NCI-H345 treated with DMSO at 0.1 percent for 48 hours (cell line): ENCODE measurements at regions not wholly inside any gene's neighbourhood (a gene's known extent, or its start where the extent isn't known, plus 50 kb on each side); places are given as distances from the start of the nearest gene placed in this dataset.

ENCODE experiments used
- DNase-seq: peaks from one replicate; lab custom pipeline; 2025; ENCODE audit not compliant: unreplicated experiment; lab: John Stamatoyannopoulos, UW

DNA sequence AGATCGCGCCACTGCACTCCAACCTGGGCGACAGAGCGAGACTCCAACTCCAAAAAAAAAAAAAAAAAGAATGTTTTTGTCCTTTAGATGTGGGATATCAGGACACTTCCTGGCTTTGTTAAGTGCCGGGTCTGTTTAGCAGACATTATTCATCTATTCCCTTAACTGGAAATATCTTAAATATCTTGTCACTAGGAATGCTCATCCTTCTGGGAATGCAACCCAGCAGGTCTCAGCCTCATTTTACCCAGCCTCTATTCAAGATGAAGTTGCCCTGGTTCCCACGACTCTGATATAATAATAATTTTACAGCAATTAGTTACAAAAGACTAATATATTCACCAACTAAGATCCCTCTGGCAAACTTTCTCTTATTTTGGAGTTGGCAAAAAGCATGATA lies 260.9 kb upstream of the SLITRK3 start:
- DNase-seq = no peak

DNA sequence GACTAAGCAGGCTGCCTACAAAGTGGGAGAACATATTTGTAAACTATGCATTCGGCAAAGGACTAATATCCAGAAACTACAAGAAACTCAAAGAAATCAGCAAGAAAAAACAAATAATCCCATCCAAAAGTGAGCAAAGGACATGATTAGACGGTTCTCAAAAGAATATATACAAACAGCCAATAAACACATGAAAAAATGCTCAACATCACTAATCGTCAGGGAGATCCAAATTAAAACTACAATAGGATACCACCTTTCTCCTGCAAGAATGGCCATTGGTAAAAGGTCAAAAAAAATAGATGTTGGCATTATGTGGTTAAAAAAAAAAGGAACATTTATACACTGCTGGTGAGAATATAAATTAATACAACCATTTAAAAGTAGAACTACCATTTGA lies 259.6 kb upstream of the SLITRK3 start:
- DNase-seq = no peak

DNA sequence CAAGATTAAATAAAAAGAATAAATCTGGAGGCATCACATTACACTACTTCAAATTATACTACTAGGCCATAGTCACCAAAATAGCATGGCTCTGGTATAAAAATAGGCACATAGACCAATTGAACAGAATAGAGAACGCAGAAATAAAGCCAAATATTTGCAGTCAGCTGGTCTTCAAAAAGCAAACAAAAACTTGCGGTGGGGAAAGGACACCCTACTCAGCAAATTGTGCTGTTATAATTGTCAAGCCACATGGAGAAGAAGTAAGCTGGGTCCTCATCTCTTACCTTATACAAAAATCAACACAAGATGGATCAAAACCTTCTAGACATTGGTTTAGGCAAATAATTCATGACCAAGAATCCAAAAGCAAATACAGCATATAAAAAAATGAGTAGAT lies 259.2 kb upstream of the SLITRK3 start:
- DNase-seq = no peak

DNA sequence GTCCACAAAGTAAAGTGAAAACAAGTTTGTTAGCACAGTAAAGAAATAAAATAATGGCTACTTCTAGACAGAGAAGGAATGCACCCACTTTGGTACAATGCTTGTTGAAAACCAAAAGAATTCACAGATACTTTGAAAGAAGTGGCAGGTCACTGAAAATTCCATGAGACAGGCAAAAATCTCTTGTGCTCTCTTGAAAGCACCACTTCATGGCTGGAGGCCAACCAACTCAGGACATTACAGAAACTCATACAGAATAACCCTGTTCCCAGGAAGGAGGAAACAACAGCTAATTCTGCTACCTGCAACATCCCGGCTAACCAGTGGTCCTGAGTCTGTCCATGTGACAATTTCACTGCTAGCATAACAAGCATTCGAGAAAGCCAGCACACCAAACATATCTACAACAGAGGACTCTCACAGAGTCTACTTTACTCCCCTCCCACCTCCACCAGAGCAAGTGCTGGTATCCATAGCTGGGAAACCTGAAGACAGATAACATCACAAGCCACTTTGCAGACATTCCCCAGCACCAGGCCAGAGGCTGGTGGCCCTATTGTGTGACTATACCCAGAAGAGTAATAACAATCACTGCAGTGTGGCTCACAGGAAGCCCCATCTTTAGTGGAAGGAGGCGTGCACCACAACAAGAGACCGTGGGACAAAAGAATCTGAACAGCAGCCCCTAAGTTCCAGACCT lies 255.3 kb upstream of the SLITRK3 start:
- DNase-seq = no peak

DNA sequence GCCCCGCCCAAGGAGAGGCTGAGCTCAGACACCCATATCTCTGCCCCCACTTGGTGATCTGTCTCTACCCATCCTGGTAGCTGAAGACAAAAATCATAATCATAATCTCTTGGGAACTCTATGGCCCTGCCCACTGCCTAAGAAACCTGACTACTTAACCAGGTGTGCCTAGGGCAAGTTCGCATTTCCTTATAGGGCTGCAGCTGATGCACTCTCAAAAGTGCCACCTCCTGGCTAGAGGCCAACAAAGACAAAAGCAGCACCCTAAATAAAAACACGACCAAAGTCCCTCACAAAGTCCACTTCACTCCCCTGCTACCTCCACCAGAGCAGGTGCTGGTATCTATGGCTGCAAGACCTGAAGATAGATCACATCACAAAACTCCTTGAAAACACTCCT lies 250.4 kb upstream of the SLITRK3 start:
- no peak for DNase-seq

DNA sequence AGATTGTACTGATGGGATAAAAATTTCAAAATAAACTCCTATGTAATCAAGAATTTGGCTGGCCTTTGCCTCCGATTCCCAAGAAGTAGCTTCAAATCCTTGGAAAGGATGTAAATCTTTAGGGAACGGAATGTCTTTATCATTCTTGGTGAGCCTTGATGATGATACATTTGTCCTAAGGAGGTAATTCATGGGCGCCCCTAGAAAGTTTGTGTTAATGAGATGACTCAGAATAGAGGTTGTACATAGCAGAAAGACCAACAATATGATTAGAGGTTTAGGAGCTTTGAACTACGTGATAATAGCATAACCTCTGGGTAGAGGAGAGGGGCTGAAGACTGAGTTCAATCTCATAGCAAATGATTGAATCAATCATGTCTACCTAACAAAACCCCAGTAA lies 248.6 kb upstream of the SLITRK3 start:
- no peak for DNase-seq

DNA sequence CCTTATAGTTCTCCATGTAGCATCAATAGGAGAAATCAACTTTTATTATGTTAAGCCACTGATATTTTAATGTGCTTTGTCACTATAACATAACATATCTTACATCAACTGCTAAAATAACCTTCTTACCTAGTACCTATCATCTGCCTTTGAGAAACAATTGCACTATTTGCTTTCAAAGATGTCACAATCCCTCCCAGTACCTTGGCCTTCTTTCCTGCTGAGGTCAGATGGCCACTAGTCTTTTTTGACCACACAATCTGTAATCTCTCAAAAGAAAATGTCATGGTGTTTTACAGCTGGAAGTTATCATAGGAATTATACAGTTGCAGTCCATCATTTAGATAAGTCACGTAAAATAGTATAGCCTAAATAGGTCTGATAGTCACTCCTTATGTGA lies 247.5 kb upstream of the SLITRK3 start:
- DNase-seq = no peak

DNA sequence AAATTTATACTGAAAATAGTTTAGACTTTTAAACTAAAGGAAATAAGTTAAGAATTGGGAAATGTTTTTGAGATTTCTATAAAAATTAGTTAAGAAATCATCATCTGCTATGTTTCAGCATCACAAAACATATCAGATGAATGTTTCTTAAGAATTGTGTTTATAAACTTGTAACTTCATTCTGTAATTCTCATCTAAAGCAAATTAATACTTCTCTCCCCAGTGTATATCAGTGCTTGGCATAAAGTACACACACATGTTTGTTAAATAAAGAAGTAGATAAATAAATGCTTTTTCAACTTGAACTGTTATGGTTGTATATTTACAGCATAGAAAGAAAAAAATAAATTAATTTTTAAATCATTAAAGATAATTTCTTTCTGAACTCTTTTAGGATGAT lies 245.9 kb upstream of the SLITRK3 start:
- no peak for DNase-seq

DNA sequence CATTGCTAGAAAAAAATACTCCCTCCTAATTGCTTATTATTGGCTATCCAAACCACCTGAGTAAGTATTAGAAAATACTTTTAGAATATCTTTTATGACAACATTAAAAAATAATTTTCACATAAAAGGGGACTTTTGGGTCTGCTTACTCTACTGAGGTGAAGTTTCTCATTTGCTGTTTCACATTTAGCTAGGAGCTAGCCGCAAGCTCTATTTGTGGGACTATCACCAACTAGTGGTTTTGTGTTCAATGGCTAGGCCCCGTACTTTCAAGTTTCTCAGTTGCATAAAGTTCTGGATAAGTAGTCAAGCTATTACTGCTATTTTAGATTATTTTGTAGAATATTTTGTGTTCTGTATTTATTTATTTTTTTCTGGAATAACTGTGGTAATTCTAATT lies 244.2 kb upstream of the SLITRK3 start:
- DNase-seq = no peak

DNA sequence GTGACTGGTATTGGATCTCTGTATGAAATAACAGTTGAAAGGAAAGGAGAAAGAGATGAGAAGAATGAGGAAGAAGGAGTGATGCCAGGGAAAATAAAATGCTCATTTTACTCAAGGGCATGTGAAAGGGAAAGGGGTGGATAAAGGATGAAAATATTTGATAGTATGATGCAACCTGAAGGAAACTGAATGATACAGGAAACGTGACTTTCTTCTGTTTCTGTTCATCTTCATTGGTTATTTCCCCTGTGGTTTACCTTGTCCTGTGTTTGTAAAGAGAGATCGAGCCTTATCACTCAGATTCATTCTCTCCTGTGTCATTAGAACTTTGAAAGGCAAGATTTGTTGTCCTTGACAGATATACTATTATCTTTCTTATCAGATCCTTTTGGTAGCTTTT lies 243.6 kb upstream of the SLITRK3 start:
- DNase-seq = no peak

DNA sequence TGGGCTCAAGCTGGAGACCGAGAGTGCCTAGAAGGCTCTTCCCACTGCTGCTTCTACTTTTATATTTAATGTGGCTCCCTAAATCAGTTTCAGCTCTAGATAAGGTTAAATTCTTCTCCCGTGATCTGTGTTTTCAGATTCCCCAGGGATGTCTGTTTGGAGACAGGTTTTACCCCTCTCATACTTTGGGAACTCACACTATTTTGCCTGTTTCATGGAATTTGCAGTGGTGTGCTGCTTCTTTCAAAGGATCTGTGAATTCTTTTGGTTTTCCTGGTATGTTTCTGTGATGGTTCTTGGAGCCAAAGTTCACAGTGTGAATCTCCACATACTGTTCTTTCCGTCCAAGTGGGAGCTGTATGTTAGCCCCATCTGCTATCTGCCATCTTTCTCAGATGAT lies 238.3 kb upstream of the SLITRK3 start:
- DNase-seq = no peak

DNA sequence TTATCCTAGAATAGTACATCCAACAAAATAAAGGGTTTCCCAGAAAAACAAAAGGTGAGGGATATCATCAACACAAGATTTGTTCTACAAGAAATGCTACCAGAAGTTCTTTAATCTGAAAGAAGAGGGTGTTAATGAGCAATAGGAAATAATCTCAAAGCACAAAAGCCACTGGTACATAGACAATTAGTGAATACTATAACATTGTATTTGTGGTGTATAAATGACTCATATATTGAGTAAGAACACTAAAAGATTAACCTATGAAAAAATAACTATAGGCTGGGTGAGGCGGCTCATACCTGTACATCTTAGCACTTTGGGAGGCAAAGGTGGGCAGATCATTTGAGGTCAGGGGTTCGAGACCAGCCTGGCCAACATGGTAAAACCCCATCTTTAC lies 210.2 kb upstream of the SLITRK3 start:
- no peak for DNase-seq

DNA sequence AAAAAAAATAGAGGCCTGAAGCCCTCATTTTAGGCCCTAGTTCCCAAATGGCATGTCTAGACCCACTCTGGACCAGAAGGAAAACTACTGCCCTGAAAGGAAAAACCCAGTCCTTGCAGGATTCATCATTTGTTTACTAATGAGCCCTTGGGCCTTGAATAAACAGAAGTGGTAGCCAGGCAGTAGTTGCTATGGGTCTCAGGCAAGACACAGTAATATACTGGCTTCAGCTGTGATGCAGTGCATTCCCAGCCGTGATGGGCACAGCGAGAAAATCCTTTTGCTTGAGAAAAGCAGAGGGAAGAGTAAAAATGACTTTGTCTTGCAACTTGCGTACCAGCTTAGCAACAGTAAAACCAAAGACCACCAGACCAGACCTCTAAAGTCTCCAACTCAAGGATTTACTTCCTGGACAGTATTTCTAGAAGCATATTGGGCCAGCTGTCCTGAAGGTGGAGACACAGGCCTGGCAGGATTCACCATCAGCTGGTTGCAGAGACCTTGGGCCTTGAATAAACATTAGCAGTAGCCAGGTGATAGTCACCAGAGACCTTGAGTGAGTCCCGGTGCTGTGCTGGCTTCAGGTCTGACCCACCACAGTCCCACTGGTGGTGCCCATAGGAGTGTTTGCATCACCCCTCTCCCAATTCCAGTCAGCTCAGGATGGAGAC lies 208.3 kb upstream of the SLITRK3 start:
- DNase-seq = no peak

DNA sequence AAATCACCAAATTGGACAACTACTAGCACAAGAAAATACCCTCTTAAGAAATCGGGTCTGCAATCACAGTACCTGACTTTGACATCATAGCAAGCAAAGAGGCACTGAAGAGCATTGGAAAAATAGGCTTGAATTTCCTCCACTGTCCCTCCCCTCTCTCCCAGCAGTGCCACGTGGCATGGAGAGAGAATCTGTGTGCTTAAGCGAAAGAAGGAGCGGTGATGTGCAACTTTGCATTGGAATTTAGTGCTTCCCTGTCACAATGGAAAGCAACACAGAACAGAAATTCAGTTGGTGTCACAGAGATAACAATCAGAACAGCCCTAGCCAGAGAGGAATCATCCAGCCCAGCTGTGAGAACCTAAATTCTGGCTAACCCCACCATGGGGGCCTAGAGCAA lies 207.5 kb upstream of the SLITRK3 start:
- no peak for DNase-seq

DNA sequence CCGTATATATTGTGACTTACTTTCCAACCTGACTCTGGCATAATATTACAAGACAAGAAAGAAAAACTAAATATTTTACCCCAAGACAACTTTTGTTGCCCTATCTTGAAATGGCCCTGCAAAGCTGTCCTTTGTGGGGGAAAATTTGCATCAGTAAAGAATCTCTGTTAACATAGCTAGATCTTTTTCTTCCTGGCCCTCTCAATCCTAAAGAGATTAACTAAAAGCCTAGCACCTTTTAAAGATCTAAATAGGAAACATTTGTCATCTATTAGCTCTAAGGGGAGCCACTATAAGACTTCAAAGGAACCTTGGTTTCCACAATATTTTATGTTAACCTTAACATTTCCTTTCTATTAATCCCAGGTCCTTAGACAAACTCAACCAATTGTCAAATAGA lies 199.0 kb upstream of the SLITRK3 start:
- no peak for DNase-seq

DNA sequence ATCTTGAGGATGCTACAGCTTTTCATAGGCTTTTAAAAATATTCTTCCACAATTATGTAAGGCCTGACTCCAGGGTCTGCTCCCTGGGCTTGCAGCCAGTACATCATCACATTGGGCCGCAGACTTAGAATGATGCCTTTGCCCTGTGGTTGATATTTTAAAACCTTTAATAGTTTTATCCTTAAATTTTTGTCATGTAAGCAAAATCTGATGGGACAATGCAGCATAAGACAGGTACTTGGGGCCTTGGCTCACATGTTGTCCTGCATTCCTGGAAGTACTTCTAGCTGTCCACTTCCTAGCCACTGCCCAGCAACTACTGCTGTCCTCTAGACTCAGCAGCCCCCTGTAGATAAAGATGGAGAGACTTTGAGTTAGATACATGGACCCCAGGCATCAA lies 197.3 kb upstream of the SLITRK3 start:
- DNase-seq = no peak

DNA sequence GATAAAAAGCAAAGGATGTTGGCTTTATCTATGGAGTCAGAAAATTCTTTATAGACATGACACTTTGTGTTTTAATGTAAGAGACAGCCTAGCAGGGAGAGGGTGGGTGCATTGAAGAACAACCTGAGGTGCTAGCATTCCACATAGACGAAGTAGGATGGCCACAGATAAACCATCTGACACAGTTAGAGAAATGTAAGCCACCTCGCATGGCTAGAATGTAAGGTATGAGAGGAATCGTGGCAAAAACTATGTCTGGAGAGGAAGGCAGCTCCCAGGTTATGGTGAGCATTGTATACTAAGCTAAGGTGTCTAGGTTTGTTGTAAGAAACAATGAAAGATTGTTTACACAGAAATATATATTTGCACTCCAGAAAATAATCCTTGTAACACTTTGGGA lies 194.0 kb upstream of the SLITRK3 start:
- DNase-seq = no peak

DNA sequence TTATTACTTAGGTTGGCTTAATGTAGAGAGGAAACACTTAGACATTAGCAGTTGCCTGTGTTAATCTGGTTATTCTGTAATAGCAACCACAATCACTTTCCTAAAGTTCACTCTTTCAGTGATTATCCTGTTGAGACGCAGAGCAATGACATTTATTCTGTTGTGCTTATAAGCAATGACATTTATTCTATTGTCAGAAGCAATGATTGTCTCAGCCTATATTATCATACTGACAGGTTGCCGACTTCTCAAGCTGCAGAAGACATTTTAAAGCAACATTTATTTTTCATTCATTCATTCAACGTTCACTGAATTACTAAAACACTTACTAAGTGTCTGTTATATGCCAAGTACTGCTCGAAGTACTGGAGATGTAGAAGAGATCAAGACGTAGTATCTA lies 193.5 kb upstream of the SLITRK3 start:
- no peak for DNase-seq

DNA sequence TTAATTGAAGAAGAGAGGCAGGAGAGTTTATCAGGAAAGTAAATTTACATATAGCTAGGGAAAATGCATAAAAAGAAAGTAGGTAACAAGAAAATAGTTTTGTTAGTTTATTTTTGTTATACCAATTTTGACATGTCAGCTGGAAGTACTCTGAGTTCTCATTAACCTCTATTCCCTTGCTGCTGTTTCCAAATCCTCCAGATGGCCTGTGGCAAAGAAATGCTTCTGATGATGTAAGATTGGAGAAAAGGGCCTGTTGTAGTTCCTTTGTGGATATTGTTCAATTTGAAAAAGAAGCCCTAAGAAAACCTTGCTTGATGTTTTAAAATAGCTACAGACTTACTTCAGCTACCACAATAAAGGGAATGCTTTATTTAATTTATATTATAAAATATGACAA lies 192.9 kb upstream of the SLITRK3 start:
- no peak for DNase-seq

DNA sequence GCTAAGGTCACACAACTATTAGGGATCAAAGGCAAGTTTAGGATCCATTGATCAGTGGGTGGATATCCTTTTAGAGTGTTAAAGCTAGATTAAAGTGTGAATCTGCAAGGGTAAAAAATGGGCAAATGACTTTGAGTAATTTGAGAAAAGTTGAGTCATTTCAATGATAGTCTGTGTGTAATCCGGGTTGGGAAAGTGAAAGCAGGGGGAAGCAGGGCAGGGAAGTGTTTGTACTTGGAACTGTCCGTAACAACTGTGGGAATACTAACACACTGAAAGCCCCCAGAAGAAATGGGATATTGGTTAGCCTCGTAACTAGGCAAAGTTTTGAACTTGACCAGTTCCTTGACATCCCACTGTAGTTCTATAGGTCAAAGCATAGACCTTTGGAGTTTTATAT lies 187.2 kb upstream of the SLITRK3 start:
- DNase-seq = no peak

DNA sequence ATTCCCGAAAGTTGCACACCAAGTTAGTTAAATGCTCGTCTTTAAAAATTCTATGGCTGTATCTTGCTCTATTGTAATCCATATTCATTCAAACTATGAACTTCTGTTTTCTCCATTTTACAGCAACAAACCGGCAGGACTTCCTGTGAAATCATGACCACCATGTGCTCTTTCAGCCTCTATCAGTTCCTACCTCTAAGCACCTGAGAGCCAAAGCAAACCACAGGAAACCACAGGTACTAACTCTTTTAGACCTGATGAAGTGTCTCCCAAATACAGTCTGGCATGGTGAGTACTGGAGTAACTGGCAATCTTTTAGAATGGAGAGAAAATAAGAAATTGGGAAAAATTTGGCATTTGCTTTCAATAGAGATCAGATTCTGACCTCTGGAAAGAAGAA lies 186.5 kb upstream of the SLITRK3 start:
- no peak for DNase-seq

DNA sequence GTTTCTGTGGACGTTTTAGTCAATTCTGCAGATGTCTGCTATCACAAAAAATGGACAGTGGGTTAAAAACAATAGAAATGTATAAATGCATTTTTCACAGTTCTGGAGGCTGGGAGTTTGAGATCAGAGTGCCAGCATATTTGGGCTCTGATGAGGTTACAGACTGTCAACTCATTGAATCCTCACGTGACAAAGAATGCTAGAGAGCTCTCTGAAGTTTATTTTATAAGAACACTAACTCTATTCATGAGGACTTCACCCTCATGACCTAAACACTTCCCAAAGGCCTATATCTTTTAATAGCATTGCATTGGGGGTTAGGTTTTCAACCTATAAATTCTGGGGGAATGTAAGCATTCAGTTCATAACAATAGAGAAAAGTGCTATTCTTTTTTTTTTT lies 182.6 kb upstream of the SLITRK3 start:
- DNase-seq = no peak

DNA sequence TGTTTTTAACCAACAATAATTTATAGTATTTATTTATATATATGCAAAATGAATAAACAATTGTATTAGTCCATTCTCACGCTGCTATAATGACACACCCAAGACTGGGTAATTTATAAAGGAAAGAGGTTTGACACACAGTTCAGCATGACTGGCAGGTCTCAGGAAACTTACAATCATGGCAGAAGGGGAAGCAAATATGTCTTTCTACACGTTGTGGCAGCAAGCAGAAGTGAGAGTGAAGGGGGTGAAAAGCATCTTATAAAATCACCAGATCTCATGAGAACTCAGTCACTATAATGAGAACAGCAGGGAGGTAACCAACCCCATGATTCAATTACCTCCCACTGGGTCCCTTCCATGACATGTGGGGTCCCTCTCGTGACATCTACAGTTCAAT lies 162.8 kb upstream of the SLITRK3 start:
- DNase-seq = no peak
